AG09309 (cell line): ENCODE measurements at regions not wholly inside any gene's neighbourhood (a gene's known extent, or its start where the extent isn't known, plus 50 kb on each side); places are given as distances from the start of the nearest gene placed in this dataset.

Experiments
- DNase-seq: peaks from one replicate; pipeline ENCODE4 v3.0.0-alpha.2; 2010; ENCODE audit warnings: low read depth
- H3K4me3 ChIP-seq: 2 replicates; pipeline ENCODE4 v1.5.1; 2011; ENCODE audit warnings: mild to moderate bottlenecking, low read depth, low read length, moderate library complexity; ENCODE audit not compliant: control insufficient read depth
- CTCF ChIP-seq: IDR thresholded peaks from 2 replicates; pipeline ENCODE4 v1.5.1; 2011; ENCODE audit warnings: mild to moderate bottlenecking, low read depth, low read length, inconsistent platforms; ENCODE audit not compliant: insufficient read depth, control insufficient read depth; ENCODE audit errors: missing control alignments

DNA sequence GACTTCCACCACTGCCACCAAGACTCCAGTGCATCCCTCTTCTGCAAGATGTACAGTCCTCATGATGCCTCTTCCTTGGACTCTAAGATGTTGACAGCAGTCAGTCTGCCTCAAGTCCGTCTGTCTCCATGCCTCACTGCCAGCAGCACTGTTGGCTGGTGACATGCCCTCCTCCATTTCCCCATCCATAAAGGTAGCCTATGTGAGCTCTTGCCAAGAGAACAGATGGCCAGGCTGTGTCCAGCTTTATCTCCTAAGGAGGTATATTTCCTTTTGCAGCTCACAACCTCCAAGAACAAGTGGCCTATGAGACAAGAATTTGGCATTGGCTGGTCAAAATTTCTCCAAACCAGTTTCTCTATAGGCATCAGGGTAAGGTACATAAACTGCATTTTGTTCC lies 149.3 kb upstream of the HNRNPA3 start:
- no peak for DNase-seq
- no peak for TF ChIP-seq CTCF

DNA sequence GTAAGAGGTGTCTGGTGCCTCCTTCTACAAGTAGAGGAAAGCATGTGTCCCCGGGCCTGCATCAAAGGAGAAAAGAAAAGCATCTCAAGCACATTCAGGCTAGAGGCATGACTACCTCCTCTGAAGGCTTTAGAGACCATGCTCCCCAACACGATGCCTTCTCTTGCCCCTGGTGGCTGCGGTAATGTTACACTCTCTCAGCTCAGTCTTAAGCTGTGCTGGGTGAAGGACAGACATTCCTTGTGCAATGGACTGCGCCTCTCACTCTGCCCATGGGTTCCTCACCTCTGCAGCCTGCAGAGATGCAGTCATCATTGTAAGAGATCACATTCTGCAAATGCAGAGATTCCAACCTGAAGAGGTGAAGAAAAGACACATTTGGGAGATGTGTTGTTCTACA lies 148.2 kb upstream of the HNRNPA3 start:
- TF ChIP-seq CTCF, result no peak
- DNase-seq, result no peak
- H3K4me3 ChIP-seq, result no peak overlapping the region

More for the DNA sequence above, 149.3 kb upstream of the HNRNPA3 start:
- H3K4me3 ChIP-seq, result no peak overlapping the region

- H3K4me3 ChIP-seq, result no peak overlapping the region
- no peak for DNase-seq
- TF ChIP-seq CTCF, result no peak
Measured at GRCh38 chr2:177068967-177069366, 143.6 kb upstream of the HNRNPA3 start.

DNA sequence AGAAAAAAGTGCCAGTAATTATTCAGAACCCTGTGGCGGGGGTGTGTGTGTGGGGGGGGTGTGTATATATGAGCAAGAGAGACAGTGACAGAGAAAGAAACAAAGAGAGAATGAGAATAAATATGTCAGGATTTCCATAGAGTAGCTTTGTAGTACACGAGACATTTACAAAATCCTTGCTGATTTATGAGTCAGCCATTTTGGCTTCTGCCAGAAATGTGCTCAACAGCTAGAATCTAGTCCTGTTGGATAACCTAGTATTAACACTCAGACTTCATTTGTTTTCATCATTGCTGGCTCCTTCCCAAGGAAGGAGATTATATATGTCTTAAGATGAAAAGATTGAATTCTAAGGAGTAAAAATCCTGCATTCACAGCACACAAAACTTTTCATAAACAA lies 140.5 kb upstream of the HNRNPA3 start:
- H3K4me3 ChIP-seq, result no peak overlapping the region
- DNase-seq, result no peak
- TF ChIP-seq CTCF, result no peak

DNA sequence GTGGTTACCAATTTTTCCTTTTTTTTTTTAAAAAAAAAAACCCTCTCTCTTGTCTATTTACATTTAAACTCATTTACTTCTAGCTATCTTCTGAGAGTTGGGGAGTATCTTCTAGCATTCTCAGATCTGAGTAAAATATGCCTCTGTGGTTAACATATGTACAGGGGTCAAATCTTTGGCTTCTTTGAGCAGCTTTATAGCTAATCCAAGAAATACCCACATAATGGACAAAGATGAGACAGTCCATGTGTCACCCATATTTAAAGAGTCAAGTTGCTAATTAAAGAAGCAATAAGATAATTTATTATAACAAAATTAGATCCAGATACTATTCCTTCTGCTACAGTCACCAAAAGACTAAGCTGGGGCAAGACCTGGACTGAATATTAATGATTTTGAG lies 139.0 kb upstream of the HNRNPA3 start:
- DNase-seq, result no peak
- H3K4me3 ChIP-seq, result no peak overlapping the region
- TF ChIP-seq CTCF, result no peak

DNA sequence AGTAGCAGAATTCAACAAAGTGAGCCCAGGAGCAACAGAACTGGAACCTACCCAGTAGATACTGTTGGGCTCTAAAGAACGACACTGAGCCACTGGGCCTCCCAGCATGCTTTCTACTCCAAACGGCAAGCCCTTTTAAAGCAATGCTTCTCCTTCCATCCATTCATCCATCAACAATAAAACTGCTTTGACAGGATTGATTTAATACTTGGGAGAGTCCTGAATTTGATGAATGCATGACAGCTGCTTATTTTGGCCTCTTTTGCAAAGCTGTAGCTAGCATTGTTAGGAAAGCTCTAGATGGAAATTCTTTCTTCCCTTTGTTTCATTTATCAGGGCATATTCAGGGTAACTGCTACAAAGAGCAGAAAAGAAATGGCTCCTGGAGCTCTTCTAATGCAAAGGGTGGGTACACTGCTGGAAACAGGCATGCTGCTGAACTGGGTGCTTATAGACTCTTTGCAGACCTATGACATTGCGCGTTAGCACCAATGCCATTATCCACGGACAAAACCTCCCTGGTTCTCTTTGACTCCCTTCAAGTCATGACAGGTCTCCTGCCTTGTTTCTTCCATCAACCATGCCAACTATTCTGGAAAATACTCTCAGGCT lies 138.4 kb upstream of the HNRNPA3 start:
- no peak for TF ChIP-seq CTCF
- DNase-seq, result no peak
- H3K4me3 ChIP-seq, result no peak overlapping the region

- no peak for TF ChIP-seq CTCF
- DNase-seq, result no peak
- no peak overlapping the region for H3K4me3 ChIP-seq
Measured at GRCh38 chr2:177075254-177075653, 137.3 kb upstream of the HNRNPA3 start.
